Left lobe of liver (tissue), 2 donors: ENCODE measurements at regions not wholly inside any gene's neighbourhood (a gene's known extent, or its start where the extent isn't known, plus 50 kb on each side); places are given as distances from the start of the nearest gene placed in this dataset.

ENCODE experiments used
- ATAC-seq: fragments of 200-7000 bp; cut with Tn5 transposase; one replicate; pipeline ENCODE4 v1.9.1; 2020; ENCODE audit warnings: mild to moderate bottlenecking, moderate library complexity
- DNase-seq: peaks from one replicate; pipeline ENCODE4 v3.0.0-alpha.2; 2020; ENCODE audit warnings: low spot score
- donor health status: DM: no; HTN: no; CAD: no; lungs with moderate emphysema.
- donor health status: DM: no; HTN: yes; CAD: no.

DNA sequence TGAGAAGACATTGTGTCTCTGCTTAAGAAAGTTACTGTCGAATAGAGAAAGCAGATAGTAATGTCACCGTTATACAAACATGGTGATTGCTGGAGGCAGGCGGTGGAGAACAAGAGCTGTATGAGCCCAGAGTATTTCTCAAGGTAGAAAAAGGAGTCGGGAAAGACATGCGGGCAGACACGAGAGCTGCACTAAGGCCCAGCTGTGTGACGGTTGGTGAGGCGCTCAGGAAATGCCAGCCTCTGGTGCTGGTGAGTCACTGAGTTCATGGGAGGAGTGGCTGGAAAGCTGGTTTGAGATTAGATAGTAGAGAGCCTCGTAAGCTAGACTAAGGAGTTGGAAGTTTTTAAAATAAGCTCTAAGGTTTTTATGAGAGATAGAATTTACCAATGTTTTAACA is 390.9 kb upstream of the TRIB2 start:
- ATAC-seq (no peak), DNase-seq (no peak)

DNA sequence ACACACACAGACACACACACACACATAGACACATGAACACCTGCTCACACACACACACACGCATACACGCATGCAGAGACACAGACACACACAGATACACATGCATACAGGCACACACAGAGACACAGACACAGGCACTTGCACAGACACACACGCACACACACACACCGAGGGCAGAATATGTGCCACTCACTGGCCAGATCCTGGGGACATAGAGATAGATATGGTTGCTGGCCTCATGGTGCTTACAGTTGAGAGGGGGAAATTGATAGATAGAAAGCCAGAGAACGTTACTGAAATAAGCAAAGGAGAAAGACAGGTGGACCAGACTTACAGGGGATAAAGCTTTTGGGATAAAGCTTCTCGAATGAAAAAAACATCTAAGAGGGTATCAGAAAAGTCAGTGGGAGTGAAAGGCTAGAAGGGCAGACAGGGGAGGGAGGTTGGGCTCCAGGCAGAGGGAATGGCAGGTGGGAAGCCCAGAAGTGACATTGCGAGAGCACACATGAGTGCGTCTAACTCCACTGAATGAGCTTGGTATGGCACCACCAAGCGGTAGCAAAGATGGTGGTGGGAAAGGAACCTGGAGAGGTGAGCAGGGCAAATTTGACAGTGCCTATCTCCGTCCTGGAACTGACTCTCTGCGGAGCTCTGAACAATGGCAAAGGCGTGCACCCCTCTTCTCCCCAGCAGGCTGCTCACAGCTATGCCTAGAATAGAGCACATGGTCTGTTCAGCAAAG is 390.1 kb upstream of the TRIB2 start:
- ATAC-seq = peak; percentile 74
- no peak for DNase-seq

DNA sequence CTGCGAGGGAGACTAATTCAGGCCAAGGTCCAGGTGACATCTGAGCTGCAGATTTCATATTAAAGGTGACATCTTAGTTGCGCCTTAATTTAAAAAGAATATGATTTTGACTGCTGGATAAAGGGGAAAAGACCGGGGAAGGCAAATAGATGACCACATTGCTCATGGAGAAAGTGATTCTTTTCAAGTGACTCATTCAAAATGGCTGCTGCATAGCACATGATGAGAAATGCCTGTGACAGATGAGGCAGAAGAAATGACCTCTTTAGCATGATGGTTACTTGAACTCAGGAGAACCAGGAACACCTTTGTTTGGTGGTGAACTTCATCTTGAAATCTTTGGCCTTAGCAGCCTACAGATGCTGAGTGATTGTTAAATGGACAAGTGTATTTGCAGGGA is 385.8 kb upstream of the TRIB2 start:
- ATAC-seq = no peak

DNA sequence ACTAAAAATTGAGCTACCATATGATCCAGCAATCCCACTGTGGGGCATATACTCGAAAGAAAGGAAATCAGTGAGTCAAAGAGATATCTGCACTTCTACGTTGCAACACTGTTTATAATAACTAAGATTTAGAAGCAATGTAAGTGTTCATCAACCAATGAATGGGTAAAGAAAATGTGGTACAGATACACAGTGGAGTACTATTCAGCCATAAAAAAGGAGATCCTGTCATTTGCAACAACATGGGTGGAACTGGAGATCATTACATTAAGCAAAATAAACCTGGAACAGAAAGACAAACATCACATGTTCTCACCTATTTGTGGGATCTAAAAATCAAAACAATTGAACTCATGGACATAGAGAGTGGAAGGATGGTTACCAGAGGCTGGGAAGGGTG is 385.0 kb upstream of the TRIB2 start:
- DNase-seq = no peak
- no peak for ATAC-seq

More for the DNA sequence above, 385.8 kb upstream of the TRIB2 start:
- DNase-seq = no peak

DNA sequence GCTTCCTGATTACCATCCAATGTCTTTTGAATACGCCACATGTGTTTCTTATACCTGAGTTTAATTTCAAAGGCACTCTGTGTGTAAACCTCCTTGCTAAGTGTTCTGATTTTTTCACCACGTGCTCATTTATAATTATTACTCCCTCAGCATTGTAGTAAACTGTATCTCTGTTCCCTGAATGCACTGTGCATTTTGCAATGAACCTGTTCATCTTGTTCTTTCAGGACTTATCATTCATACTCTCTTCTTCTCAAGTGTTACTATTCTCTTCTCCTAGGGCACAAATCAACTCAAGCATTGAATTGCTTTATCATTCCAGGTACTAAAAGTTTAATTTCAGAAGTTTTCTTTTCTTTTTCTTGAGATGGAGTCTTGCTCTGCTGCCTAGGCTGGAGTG is 383.4 kb upstream of the TRIB2 start:
- ATAC-seq (no peak), DNase-seq (no peak)

DNA sequence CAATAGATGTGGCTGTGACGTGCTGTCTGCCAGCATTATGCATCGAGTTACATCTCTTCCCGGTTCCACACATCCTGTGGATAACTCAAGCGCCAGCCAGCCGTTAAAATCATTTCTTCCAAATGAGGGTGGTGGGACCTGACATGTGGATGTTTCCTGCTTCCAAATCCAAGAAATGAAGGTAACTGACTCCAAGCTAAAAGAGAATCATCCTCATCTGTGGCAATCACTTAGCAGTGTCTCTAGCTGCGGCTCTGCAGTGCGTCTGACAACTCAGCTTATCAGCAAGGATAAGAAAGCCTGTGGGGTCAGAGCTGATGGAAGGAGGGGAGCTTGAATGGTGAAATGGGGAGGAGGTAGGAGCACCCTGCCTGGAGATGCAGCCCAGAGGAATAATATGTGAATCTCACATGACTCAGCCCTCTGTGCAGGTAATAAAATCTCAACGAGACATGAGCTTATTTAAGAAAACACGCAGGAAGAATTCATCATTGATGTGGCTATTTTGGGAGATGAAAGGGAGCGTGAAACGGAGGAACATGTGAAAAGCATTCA is 382.2 kb upstream of the TRIB2 start:
- DNase-seq (no peak), ATAC-seq (no peak)

DNA sequence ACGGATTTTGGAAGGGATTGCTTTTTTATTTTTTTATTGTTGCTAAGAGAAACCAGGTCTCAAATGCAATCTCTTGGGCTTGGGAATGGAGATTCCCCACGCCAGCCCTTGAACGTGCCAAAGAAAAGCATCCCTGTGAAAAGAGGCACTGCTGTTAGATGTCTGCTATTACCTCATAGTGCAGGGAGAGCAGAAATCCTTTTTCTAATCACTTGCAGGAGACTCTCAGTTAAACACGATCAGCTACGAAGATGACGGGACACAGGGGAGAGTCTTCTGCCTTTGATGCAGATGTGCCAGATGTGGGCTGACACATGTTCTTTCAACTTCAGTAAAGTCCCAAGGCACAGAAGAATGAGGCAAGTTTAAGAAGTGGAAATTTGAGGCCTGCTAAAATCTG is 381.6 kb upstream of the TRIB2 start:
- DNase-seq (no peak), ATAC-seq (no peak)

DNA sequence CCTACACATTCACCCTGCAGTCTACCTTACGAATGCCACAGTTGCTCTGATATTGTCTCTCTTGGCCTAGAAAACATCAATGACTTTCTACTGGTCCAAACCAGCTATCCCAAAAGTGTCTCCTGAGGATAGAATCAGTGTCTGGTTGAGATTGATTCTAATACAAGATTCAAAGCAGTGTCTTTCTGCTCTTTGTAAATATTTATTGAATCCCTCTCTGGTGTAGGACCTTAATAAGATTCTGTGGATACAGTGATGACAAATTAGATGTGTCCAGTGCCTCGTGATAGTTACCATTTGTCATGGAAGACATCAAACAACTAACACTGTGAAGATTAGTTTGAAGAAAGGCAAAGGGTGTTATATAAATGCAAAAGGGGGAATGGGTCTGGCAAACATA is 380.7 kb upstream of the TRIB2 start:
- ATAC-seq (no peak), DNase-seq (no peak)

DNA sequence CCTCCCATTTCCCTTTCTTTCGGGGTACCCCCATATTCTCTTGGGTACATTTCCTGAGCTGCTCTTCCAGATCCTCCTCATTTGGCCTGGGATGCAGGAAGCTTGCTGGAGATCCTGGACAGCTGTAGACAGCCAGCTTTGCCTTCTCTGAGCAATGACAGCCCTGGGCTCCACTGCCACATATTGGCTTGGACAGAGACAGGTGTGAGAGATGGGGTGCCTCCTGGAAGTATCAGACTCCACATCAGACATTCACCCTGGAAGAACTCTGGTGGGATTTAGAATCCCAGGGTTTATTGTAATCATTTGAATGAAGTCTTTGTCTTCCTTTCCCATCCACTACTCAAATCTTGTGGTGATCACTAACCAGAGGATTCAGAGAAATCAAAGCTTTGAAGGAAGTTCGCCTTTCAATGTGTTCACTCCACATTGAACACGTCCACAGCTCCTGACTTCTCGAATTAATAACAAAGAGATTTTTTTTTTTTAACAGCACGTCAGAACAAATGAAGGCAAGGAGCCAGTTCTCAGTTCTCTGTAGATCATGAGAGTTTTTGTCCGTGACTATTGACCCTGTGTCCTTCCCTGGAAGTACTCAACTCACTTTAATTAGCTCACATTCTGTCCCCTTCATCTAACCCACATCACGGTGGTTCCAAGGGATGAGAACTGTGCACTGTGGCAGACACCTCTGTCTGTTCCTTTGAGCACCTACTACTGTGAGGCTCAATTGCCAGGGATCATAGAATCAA is 377.6 kb upstream of the TRIB2 start:
- ATAC-seq = no peak
- DNase-seq = no peak

DNA sequence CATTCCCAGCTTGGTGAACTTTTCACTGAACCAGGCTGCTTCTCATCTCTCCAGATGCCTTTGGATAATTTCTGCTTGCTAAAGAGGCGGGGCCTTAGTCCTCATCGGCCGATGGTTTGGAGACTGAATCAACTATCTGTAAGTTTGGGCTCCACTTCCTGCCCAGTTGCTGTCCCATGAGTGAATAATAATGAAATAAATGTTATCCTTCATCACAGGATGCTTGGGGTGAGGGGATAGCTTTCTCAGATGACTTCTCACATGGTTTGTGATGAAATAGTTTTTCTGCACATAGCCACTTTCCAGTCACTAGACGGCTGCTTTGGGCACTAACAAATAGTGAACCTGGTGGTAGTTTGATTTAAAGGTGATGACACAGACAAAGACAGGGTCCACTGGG is 376.6 kb upstream of the TRIB2 start:
- ATAC-seq = no peak
- DNase-seq = no peak

DNA sequence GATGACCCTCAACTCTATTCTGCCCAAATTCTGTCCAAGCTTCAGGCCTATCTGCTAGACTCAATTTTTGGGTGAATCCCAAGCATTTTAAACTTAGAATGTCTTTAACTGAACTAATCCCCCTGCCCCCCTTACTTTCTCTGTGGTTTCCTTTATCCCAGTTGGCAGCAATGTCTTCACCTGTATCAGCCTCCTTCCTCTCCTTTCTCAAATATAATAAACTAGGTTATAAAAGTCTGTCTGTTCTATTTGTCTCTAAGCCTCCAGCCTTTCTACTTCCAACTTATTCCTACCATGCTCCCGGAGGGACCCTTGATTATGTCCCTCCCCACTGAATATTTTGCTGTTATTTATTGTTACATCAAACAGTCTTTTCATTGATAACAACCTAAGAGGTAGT is 375.5 kb upstream of the TRIB2 start:
- ATAC-seq = no peak
- DNase-seq = no peak

DNA sequence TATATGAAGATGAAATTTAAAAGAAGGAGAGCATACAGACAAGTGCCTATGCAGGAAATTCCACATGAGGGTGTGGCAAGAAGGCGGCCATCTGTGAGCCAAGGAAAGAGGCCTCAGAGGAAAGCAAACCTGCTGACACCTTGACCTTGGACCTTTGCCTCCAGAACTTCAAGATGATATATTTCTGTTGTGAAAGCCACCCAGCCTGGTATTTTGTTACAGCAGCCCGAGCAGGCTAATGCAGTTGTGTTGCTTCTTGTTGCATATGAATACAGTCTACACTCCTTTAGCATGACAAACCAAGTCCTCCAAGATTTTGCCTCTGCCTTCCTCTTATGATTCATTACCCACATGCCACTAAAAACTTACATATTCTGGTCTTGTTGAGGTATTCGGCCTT is 374.8 kb upstream of the TRIB2 start:
- ATAC-seq (no peak), DNase-seq (no peak)

DNA sequence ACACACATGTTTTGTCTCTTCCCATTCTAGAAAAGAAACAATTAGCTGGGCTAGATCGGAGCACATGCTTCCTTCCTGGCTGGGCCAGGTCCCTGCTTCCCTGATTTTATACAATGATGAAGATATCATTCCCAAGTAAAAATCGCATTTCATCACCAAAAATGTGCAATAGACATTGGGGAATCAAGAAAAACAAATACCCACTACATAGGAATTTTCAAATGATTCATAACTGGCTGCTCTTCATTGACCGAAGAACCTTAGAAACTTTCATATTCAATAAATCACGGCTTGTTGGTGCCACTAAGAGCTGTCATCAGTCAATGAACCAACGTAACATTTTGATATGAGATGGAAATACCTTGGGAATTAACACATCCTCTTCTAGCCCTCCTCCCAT is 373.6 kb upstream of the TRIB2 start:
- ATAC-seq (no peak), DNase-seq (no peak)

DNA sequence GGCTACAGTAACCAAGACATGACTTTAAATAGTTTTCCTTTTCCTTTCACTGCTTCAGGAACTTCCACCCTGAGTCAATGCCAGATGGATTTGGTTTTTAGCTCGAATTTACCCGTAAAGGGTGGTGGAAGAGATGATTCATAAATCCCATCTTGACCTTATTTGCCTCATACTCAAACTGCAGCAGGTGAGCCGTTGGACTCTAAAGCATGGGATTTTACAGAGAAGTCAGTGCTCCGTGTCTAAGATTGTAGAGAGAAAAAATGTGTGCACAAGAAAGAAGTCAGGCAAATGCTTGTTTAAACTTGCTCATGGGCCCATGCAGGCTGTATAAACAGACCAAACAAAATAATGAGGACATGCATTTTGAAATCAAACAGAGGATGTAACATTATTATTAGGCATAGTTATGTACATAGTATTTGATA is 369.7 kb upstream of the TRIB2 start:
- DNase-seq (no peak), ATAC-seq (no peak)

DNA sequence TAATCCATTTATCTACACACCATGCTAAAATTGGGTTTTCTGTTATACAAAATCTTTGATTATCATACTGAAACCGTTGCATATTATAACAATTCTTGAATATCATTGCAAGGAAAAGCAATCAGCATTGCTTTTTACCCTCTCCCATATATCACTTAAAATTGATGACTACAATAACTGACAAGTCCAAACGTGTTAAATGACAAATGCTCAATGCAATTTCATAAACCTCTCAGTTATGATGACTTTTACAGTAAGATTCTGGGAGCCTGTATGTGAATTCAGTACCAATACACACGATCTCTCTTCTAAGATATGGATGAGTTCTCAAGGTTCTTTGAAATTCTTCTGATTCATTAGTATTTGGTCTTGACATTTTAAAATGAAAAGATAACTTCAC is 368.5 kb upstream of the TRIB2 start:
- DNase-seq (no peak), ATAC-seq (no peak)

DNA sequence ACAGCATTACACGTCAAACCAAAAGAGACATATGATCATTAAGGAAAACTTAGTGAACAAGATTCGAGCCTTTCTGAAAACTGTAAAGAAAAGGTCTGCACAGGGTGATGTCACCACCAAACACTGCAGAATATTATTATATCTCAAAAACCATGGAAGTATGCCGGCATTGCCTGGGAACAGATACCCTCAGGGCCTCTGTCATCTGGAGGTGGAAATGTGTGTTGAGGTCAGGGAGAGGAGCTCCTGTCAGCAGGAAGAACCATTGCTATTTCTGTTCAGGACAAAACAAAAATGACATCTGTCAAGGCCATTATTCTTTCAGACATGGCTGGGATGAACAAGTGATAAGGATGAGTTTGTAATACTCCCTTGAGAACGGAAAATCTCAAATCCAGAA is 365.9 kb upstream of the TRIB2 start:
- ATAC-seq (no peak), DNase-seq (no peak)

DNA sequence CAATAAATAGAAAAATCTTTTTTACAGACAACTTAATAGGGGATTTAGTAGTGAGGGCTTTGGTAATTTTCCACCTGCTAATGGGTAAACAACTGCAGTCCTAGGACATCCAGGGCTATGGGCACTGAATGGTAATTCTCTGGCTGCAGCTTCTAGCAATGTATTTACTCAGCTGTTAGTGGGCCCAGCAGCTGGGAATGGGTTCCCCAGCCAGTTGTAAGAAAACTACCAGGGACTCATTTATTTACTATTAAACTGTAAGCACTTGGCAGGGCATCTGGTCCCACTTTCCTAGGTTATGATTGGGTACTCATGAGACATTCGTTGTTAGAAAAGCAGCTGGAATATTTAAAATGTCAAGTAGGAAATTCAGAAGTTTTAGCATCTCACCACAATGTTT is 363.8 kb upstream of the TRIB2 start:
- no peak for ATAC-seq
- no peak for DNase-seq

DNA sequence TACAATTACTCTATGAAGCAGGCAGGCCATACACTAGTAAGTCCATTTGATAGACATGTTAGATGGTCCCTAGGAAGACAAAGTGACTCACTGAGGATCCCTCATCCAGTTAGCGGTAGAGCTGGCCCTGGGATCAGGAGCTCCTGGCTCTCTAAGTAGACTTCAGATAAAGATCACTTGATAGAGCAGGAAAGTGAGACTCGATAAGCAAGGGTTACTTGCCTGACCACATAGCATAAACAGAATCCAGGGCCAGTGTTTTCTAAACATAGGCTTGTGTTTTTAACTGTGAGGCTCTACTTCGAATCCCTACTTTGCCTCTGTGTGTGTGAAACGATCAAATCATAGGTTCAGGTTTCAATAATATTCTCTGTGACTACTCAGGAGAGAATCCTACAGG is 355.2 kb upstream of the TRIB2 start:
- no peak for ATAC-seq
- no peak for DNase-seq

DNA sequence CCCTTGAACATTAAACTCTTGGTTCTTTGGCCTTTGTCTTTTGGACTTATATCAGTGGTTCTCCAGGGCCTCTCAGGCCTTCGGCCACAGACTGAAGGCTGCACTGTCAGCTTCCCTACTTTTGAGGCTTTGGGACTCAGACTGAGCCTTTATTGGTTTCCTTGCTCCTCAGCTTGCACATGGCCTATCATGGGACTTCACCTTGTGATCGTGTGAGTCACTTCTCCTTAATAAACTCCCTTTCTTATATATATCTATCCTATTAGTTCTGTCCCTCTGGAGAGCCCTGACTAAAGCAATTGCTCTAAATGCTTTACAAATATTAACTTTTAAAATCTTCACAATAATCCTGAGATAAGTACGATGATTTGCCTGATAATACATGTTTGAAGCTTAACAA is 353.6 kb upstream of the TRIB2 start:
- no peak for DNase-seq
- no peak for ATAC-seq

DNA sequence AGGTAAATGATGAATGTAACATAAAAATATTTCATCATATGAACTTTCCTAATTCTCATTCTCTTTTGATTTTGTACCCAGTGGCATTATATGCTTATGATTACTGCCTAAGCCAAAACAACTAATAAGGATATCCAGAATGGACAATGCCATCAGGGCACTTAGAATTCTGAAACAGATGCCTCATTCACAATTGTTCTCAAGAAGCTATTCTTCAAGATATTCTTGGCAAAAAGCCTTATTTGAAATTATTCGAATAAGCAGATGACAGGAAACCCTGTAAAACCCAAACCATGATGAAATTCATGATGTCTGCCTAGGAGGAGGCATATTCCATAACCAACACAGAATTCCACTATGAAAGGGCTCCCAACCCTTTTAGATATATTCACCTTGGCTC is 353.2 kb upstream of the TRIB2 start:
- ATAC-seq (no peak), DNase-seq (no peak)

DNA sequence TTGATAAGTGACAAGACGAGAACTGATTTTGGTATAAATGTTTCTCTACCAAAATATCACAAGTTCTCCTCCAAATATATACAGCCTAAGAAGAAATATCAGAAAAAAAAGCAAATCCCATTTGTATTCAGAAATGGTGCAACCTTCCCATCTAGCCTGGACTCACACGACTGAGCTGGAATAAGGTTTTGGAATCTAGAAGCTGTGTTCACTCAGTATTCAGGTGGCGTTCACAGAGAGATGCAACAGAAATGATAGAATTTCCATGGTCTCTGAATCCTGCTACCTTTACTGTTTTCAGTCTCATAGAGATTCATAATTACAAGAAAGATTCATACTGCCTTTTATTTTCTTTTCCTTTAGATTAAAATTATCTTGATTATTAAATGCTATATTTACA is 347.2 kb upstream of the TRIB2 start:
- no peak for DNase-seq
- ATAC-seq = no peak

DNA sequence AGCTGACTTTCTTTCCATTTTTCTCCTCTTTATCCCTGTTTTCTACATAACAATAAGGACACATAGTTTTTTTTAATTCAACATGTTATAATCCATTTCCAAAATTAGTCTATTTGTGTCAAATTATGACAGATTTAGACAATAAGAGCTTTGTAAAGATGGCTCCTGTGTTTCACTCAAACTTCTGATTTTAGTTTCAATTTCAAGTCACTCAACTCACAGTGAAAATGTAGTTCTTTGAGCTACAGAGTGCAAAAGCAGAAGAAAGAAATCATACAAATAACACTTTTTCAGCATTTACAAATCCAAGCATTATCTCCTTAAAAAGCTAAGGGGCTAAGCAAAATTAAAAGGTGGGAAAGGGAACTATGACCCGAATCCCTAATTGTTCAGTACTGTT is 340.7 kb upstream of the TRIB2 start:
- DNase-seq (no peak), ATAC-seq (no peak)

DNA sequence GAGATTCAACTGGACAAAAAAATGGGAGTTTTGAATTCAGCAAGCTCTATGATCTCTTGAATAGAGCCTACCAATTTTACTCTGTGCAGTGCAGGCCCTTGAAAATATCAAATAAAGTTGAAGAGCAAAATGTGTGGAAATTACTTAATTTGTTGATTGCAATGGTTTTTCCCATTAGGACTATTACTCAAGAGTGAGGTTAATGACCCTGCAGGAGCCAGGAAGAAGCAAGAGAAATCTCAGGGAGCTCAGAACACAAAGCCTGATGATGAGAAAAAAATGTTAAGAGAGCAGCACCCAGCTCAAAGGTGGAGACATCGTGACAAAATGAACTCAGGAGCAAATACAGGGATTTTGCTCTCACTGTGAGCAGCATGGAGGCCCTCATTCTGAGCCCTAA is 337.6 kb upstream of the TRIB2 start:
- no peak for ATAC-seq
- DNase-seq = no peak
